ENCODE measurements at regions not wholly inside any gene's neighbourhood (a gene's known extent, or its start where the extent isn't known, plus 50 kb on each side); places are given as distances from the start of the nearest gene placed in this dataset.
"Not testable (repeated sequence)": the region's sequence is repeated elsewhere in the genome, so short reads cannot be mapped to it uniquely, and the experiment has no call there.

- DNase-seq = not testable (repeated sequence)
Observed at GRCh38 chr6:140147825-140148814, 773.7 kb upstream of the CITED2 start.

- DNase-seq = no peak
Observed at GRCh38 chr6:140140891-140141290, 766.4 kb upstream of the CITED2 start.

GRCh38 chr6:140138311-140139010 is 764.0 kb upstream of the CITED2 start:
- DNase-seq = peak; percentile 2

- no peak for DNase-seq
Observed at GRCh38 chr6:140134224-140134623, 759.8 kb upstream of the CITED2 start.

- no peak for DNase-seq
Observed at GRCh38 chr6:140130074-140130473, 755.6 kb upstream of the CITED2 start.

- DNase-seq = no peak
Observed at GRCh38 chr6:140124498-140124897, 750.0 kb upstream of the CITED2 start.

GRCh38 chr6:140108167-140108566 is 733.7 kb upstream of the CITED2 start:
- DNase-seq = no peak

GRCh38 chr6:140107216-140107615 is 732.8 kb upstream of the CITED2 start:
- DNase-seq = no peak

- DNase-seq = no peak
Observed at GRCh38 chr6:140105857-140106256, 731.4 kb upstream of the CITED2 start.

GRCh38 chr6:140105241-140105640 is 730.8 kb upstream of the CITED2 start:
- no peak for DNase-seq

GRCh38 chr6:140101818-140102217 is 727.4 kb upstream of the CITED2 start:
- DNase-seq = no peak

- DNase-seq = no peak
Observed at GRCh38 chr6:140101367-140101766, 726.9 kb upstream of the CITED2 start.

- no peak for DNase-seq
Observed at GRCh38 chr6:140095532-140095931, 721.1 kb upstream of the CITED2 start.

GRCh38 chr6:140091895-140092294 is 717.4 kb upstream of the CITED2 start:
- DNase-seq = no peak

- no peak for DNase-seq
Observed at GRCh38 chr6:140090871-140091270, 716.4 kb upstream of the CITED2 start.

GRCh38 chr6:140083375-140083774 is 708.9 kb upstream of the CITED2 start:
- DNase-seq = no peak

GRCh38 chr6:140082867-140083297 is 708.4 kb upstream of the CITED2 start:
- no peak for DNase-seq

GRCh38 chr6:140079328-140079727 is 704.9 kb upstream of the CITED2 start:
- DNase-seq = no peak

- no peak for DNase-seq
Observed at GRCh38 chr6:140078561-140079125, 704.2 kb upstream of the CITED2 start.

GRCh38 chr6:140077827-140078560 is 703.5 kb upstream of the CITED2 start:
- no peak for DNase-seq

- no peak for DNase-seq
Observed at GRCh38 chr6:140076105-140076504, 701.7 kb upstream of the CITED2 start.

GRCh38 chr6:140073456-140073855 is 699.0 kb upstream of the CITED2 start:
- no peak for DNase-seq

- no peak for DNase-seq
Observed at GRCh38 chr6:140071601-140072062, 697.2 kb upstream of the CITED2 start.
